Activated B cell treated with CpG ODN at 0.5 μM for 24 hours (primary cell): ENCODE measurements at regions not wholly inside any gene's neighbourhood (a gene's known extent, or its start where the extent isn't known, plus 50 kb on each side); places are given as distances from the start of the nearest gene placed in this dataset.

Experiments used
- ATAC-seq: fragments of 200-7000 bp; cut with Tn5 transposase; one replicate; pipeline ENCODE4 v1.10.0; 2021; ENCODE audit warnings: low read depth, mild to moderate bottlenecking, moderate library complexity
- CTCF ChIA-PET: fragments of 350-600 bp; sonication (Branson Sonifier 250); formaldehyde crosslinking; loops from one replicate; lab custom pipeline; 2021; ENCODE audit warnings: antibody characterized with exemption; lab: Charles Lee
- POLR2A ChIA-PET: fragments of 350-600 bp; sonication (Branson Sonifier 250); formaldehyde crosslinking; loops from one replicate; lab custom pipeline; 2021; ENCODE audit warnings: antibody characterized with exemption; lab: Charles Lee
- DNase-seq: peaks from one replicate; pipeline ENCODE4 v3.0.0; 2022
- H3K27ac Mint-ChIP-seq: one replicate; pipeline ENCODE4 v1.8.0; 2020; ENCODE audit warnings: mixed read lengths
- H3K27me3 Mint-ChIP-seq: one replicate; pipeline ENCODE4 v1.8.0; 2021; ENCODE audit warnings: mixed read lengths
- H3K36me3 Mint-ChIP-seq: one replicate; pipeline ENCODE4 v1.8.0; 2021; ENCODE audit warnings: low read depth, mixed read lengths
- H3K4me1 Mint-ChIP-seq: one replicate; pipeline ENCODE4 v1.8.0; 2021; ENCODE audit warnings: mixed read lengths
- H3K4me3 Mint-ChIP-seq: one replicate; pipeline ENCODE4 v1.8.0; 2020; ENCODE audit warnings: mild to moderate bottlenecking, mixed read lengths
- H3K9me3 Mint-ChIP-seq: one replicate; pipeline ENCODE4 v1.8.0; 2020; ENCODE audit warnings: mixed read lengths
- intact Hi-C: fragments of 100-400 bp; cut with micrococcal nuclease; formaldehyde crosslinking; loops from one replicate; pipeline ENCODE4 v1.15.1; 2024
- TF ChIP-seq, protein P1 (sequence below): fragments of 200-600 bp; IDR thresholded peaks from one replicate; pipeline ENCODE4 v1.8.0; 2022; ENCODE audit warnings: antibody characterized with exemption, mild to moderate bottlenecking

DNA sequence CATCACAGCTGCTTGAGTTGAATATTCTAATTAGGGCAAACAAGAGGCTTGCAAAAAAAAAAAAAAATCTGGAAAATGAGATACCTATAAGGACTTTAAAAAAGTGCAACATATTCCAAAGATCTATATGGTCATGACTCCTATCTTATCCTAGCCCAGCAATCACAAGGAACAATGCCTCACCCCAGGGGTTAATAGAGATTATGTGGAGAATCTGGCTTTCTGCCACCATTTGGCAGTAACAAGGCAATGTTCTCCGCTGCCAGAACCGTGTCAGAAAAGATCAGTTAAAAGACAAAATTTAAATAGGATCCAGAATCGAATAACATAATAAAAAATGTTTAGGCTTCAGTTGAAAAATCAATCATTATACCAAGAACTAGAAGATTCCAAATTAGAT, 1643.2 kb upstream of the PRR20A start:
- ATAC-seq (no peak), DNase-seq (no peak)
- H3K4me3 Mint-ChIP-seq = no peak overlapping the region
- H3K27ac Mint-ChIP-seq = no peak overlapping the region
- H3K27me3 Mint-ChIP-seq = no peaks in the 10 kb centered on the region
- TF ChIP-seq, protein P1, sequence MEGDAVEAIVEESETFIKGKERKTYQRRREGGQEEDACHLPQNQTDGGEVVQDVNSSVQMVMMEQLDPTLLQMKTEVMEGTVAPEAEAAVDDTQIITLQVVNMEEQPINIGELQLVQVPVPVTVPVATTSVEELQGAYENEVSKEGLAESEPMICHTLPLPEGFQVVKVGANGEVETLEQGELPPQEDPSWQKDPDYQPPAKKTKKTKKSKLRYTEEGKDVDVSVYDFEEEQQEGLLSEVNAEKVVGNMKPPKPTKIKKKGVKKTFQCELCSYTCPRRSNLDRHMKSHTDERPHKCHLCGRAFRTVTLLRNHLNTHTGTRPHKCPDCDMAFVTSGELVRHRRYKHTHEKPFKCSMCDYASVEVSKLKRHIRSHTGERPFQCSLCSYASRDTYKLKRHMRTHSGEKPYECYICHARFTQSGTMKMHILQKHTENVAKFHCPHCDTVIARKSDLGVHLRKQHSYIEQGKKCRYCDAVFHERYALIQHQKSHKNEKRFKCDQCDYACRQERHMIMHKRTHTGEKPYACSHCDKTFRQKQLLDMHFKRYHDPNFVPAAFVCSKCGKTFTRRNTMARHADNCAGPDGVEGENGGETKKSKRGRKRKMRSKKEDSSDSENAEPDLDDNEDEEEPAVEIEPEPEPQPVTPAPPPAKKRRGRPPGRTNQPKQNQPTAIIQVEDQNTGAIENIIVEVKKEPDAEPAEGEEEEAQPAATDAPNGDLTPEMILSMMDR = no peak
- peaks cover 13% of the 10 kb centered on the region for H3K9me3 Mint-ChIP-seq
- intact Hi-C loops = no loop called here
- ChIA-PET POLR2A (no interaction called here), CTCF (no interaction called here)
- no peaks in the 10 kb centered on the region for H3K36me3 Mint-ChIP-seq
- H3K4me1 Mint-ChIP-seq = no peaks in the 10 kb centered on the region

DNA sequence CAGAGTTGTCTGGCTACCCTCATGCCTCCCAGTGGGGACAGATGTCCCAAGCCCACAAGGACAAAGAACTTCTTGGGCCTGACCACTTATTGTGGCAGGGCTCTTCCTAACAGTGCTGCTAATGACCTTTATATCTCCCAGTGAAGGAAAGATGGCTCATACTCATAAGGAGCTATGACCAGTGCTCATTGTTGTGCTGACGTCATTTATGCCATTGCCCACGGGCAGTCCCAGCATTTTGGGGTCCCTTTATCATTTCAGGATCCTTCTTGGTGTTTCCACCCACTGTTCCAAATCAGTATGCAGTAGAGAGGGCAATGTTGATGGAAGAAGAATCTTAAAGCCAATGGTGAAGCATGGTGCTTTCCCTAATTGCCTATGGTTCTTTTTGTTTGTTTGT, 1640.0 kb upstream of the PRR20A start:
- ATAC-seq (no peak), DNase-seq (no peak)
- TF ChIP-seq, protein P1 = no peak
- Mint-ChIP-seq H3K9me3 (peaks cover 25% of the 10 kb centered on the region), H3K36me3 (no peaks in the 10 kb centered on the region), H3K27ac (no peak overlapping the region), H3K27me3 (no peaks in the 10 kb centered on the region), H3K4me1 (no peaks in the 10 kb centered on the region), H3K4me3 (no peak overlapping the region)
- ChIA-PET POLR2A (no interaction called here), CTCF (no interaction called here)
- intact Hi-C loops = no loop called here

DNA sequence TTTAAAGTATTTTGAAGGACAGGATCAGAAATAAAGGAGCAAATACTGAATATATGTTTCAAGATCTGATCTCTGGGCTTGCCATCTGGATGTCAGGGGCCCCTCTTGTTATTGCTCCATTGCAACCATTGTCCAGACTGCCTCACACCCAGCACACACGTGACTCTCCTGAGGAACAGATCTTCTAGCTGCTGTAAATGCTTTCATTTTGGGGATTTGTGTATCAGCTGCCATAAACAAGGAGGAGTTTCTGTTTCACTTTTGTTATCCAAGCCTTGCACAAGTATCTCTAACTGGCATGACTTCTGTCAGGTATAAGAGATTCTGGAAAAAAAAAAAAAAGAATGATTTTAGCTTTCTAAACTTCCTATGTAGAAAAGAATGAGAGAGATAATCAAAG, 1624.1 kb upstream of the PRR20A start:
- Mint-ChIP-seq H3K4me3 (no peak overlapping the region), H3K27me3 (no peaks in the 10 kb centered on the region), H3K4me1 (no peaks in the 10 kb centered on the region), H3K36me3 (no peaks in the 10 kb centered on the region), H3K27ac (no peak overlapping the region), H3K9me3 (peaks cover 5% of the 10 kb centered on the region)
- TF ChIP-seq, protein P1 = no peak
- ATAC-seq (no peak), DNase-seq (no peak)
- intact Hi-C loops = no loop called here
- ChIA-PET POLR2A (no interaction called here), CTCF (no interaction called here)

DNA sequence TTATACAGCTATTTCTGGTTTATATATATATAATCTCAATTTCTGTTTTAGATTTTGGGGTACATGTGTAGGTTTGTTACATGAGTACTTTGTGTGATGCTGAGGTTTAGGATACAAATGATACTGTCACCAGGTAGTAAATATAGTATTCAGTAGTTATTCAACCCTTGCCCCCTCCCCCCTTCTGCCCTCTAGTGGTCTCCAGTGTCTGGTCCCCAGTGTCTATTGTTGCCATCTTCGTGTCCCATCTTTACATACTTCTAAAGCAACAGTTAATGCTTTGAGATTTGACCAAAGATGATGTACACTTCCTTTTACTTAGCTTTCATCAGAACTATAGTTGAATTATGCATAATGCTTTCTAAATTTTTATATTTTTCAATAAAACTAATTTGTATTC, 1623.4 kb upstream of the PRR20A start:
- ChIA-PET POLR2A (no interaction called here), CTCF (no interaction called here)
- intact Hi-C loops = no loop called here
- ATAC-seq (no peak), DNase-seq (no peak)
- Mint-ChIP-seq H3K27me3 (no peaks in the 10 kb centered on the region), H3K9me3 (peaks cover 5% of the 10 kb centered on the region), H3K4me3 (no peak overlapping the region), H3K27ac (no peak overlapping the region), H3K4me1 (no peaks in the 10 kb centered on the region), H3K36me3 (no peaks in the 10 kb centered on the region)
- TF ChIP-seq, protein P1 = no peak

DNA sequence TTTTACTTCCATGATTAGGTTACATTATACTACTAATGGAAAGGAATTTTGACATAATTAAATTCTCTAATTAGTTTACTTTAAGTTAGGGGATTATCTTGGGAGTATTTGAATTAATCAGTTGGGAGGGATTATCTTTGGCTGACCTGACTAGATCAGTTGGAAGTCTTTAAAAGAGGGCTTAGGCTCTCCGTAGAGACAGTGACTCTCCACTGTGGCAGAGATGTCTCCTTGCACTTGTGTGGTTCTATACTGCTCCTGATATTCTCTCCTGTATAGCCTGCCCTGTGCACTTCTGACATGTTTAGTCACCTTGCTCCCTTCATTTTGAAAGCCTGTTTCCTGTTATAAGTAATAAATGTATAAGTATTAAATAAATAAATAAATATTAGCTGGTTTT, 1612.3 kb upstream of the PRR20A start:
- no peak for ATAC-seq
- no peaks in the 10 kb centered on the region for H3K4me1 Mint-ChIP-seq
- TF ChIP-seq, protein P1 = no peak
- no peaks in the 10 kb centered on the region for H3K27me3 Mint-ChIP-seq
- POLR2A ChIA-PET = no interaction called here
- no peaks in the 10 kb centered on the region for H3K36me3 Mint-ChIP-seq
- intact Hi-C loops = no loop called here
- H3K27ac Mint-ChIP-seq = no peak overlapping the region
- CTCF ChIA-PET = no interaction called here
- H3K9me3 Mint-ChIP-seq = peaks cover 5% of the 10 kb centered on the region
- DNase-seq = no peak
- no peak overlapping the region for H3K4me3 Mint-ChIP-seq
